CD14-positive monocyte (primary cell): ENCODE measurements at regions not wholly inside any gene's neighbourhood (a gene's known extent, or its start where the extent isn't known, plus 50 kb on each side); places are given as distances from the start of the nearest gene placed in this dataset.

Experiments
- DNase-seq, 3 donors: peaks; one replicate each; pipeline ENCODE4 v3.0.0-alpha.2; 2011 to 2022
- H2AFZ ChIP-seq: 2 replicates; pipeline ENCODE4 v1.6.0; 2012; ENCODE audit warnings: mild to moderate bottlenecking, low read depth, low read length, inconsistent platforms; ENCODE audit not compliant: insufficient read depth, poor library complexity, severe bottlenecking
- H3K27ac ChIP-seq, 2 donors: 1 replicate in 1 of 2; 2 replicates in 1 of 2; pipeline ENCODE4 v1.5.1; 2012 to 2013; ENCODE audit warnings: low read length in 2 of 2, control low read depth in 1 of 2, inconsistent platforms in 1 of 2, low read depth in 1 of 2, mild to moderate bottlenecking in 1 of 2
- H3K27me3 ChIP-seq, 2 donors: one replicate each; pipeline versions ENCODE4 v1.6.0 to v1.6.1; 2011 to 2013; ENCODE audit warnings: low read length in 2 of 2; ENCODE audit not compliant: control insufficient read depth in 2 of 2, insufficient read depth in 2 of 2
- H3K36me3 ChIP-seq, 2 donors: replicated peaks in 1 of 2; 1 replicate in 1 of 2; 2 replicates in 1 of 2; pipeline versions ENCODE4 v1.5.1 to v1.6.1; 2012 to 2013; ENCODE audit warnings: low read length in 2 of 2, control low read depth in 1 of 2, inconsistent platforms in 1 of 2, mild to moderate bottlenecking in 1 of 2; ENCODE audit not compliant: insufficient read depth in 2 of 2, control insufficient read depth in 1 of 2
- H3K4me1 ChIP-seq, 2 donors: 1 replicate in 1 of 2; 2 replicates in 1 of 2; pipeline versions ENCODE4 v1.5.1 to v1.6.1; 2012 to 2013; ENCODE audit warnings: low read length in 2 of 2, control low read depth in 1 of 2, inconsistent platforms in 1 of 2, mild to moderate bottlenecking in 1 of 2, moderate library complexity in 1 of 2; ENCODE audit not compliant: insufficient read depth in 2 of 2, control insufficient read depth in 1 of 2
- H3K4me2 ChIP-seq: replicated peaks from 2 replicates; pipeline ENCODE3; 2012; ENCODE audit warnings: low read length, moderate library complexity, mild to moderate bottlenecking; ENCODE audit not compliant: poor library complexity, severe bottlenecking; ENCODE audit errors: extremely low read depth
- H3K4me3 ChIP-seq, 3 experiments: fragments of 200-600 bp in 1 of 3; sonication (generic) in 1 of 3; replicated peaks in 1 of 3; 1 replicate in 2 of 3; 2 replicates in 1 of 3; pipeline ENCODE4 v1.5.1; 2011 to 2013; ENCODE audit warnings: low read length in 3 of 3, mild to moderate bottlenecking in 3 of 3, control low read depth in 2 of 3, low read depth in 2 of 3, inconsistent platforms in 1 of 3, moderate library complexity in 1 of 3
- H3K79me2 ChIP-seq: 2 replicates; pipeline ENCODE4 v1.6.0; 2012; ENCODE audit warnings: mild to moderate bottlenecking, control low read depth, inconsistent platforms, low read length, moderate library complexity; ENCODE audit not compliant: insufficient read depth
- H3K9ac ChIP-seq: 2 replicates; pipeline ENCODE4 v1.6.0; 2017; ENCODE audit warnings: low read length, mild to moderate bottlenecking; ENCODE audit not compliant: insufficient read depth, poor library complexity, severe bottlenecking
- H3K9me3 ChIP-seq, 2 donors: replicated peaks in 1 of 2; 1 replicate in 1 of 2; 2 replicates in 1 of 2; pipeline versions ENCODE4 v1.5.1 to v1.6.1; 2012 to 2013; ENCODE audit warnings: low read length in 2 of 2, control low read depth in 1 of 2; ENCODE audit not compliant: control insufficient read depth in 1 of 2, insufficient read depth in 1 of 2
- H4K20me1 ChIP-seq: 2 replicates; pipeline ENCODE4 v1.6.0; 2012; ENCODE audit warnings: mild to moderate bottlenecking, low read length, control low read depth, moderate library complexity; ENCODE audit not compliant: insufficient read depth
- H3K27ac Mint-ChIP-seq, 7 donors: one replicate each; pipeline ENCODE4 v1.8.0; 2020; ENCODE audit warnings: mild to moderate bottlenecking in 7 of 7, mixed read lengths in 7 of 7, moderate library complexity in 6 of 7, inconsistent platforms in 2 of 7
- H3K27me3 Mint-ChIP-seq, 3 donors: one replicate each; pipeline ENCODE4 v1.8.0; 2021 to 2022; ENCODE audit warnings: low read depth in 3 of 3, mild to moderate bottlenecking in 3 of 3, mixed read lengths in 3 of 3, moderate library complexity in 3 of 3, inconsistent platforms in 1 of 3
- H3K36me3 Mint-ChIP-seq, 2 donors: one replicate each; pipeline ENCODE4 v1.8.0; 2020; ENCODE audit warnings: mixed read lengths in 2 of 2, inconsistent platforms in 1 of 2, mild to moderate bottlenecking in 1 of 2
- H3K4me1 Mint-ChIP-seq: one replicate; pipeline ENCODE4 v1.8.0; 2020; ENCODE audit warnings: mild to moderate bottlenecking, mixed read lengths
- H3K4me3 Mint-ChIP-seq, 2 donors: one replicate each; pipeline ENCODE4 v1.8.0; 2020; ENCODE audit warnings: mild to moderate bottlenecking in 2 of 2, mixed read lengths in 2 of 2, moderate library complexity in 1 of 2
- H3K9me3 Mint-ChIP-seq, 7 donors: one replicate each; pipeline ENCODE4 v1.8.0; 2020 to 2022; ENCODE audit warnings: mixed read lengths in 7 of 7, mild to moderate bottlenecking in 6 of 7, moderate library complexity in 6 of 7, inconsistent platforms in 2 of 7
- WGBS: methylation state at CpG from one replicate; pipeline ENCODE4 v1.1.5; 2013; ENCODE audit warnings: missing lambda C conversion rate; ENCODE audit not compliant: insufficient coverage; 5-methylcytosine and 5-hydroxymethylcytosine counted together
- intact Hi-C, 2 donors: fragments of 100-400 bp; cut with micrococcal nuclease; formaldehyde crosslinking; loops; one replicate each; pipeline versions ENCODE4 v1.15.0 to v1.15.1; 2023
- TF ChIP-seq, protein P1 (sequence below): fragments of 200-600 bp; IDR thresholded peaks from one replicate; pipeline ENCODE4 v1.8.0; 2022; ENCODE audit warnings: antibody characterized with exemption, mild to moderate bottlenecking

GRCh38 chr10:59967079-59967478 lies 60.7 kb upstream of the CCDC6 start:
- H2AFZ ChIP-seq = no peak overlapping the region
- Mint-ChIP-seq H3K27me3 (no peaks in the 10 kb centered on the region), H3K27ac (no peak overlapping the region), H3K4me3 (no peak overlapping the region), H3K36me3 (no peaks in the 10 kb centered on the region), H3K9me3 (no peaks in the 10 kb centered on the region), H3K4me1 (peaks cover 2% of the 10 kb centered on the region)
- no peaks in the 10 kb centered on the region for H3K79me2 ChIP-seq
- no peaks in the 10 kb centered on the region for H3K36me3 ChIP-seq
- H3K4me3 ChIP-seq = no peak overlapping the region
- H3K4me1 ChIP-seq = no peaks in the 10 kb centered on the region
- H3K27me3 ChIP-seq = no peaks in the 10 kb centered on the region
- H3K9ac ChIP-seq = no peak overlapping the region
- no peak for DNase-seq
- H3K4me2 ChIP-seq = no peak overlapping the region
- TF ChIP-seq, protein P1, sequence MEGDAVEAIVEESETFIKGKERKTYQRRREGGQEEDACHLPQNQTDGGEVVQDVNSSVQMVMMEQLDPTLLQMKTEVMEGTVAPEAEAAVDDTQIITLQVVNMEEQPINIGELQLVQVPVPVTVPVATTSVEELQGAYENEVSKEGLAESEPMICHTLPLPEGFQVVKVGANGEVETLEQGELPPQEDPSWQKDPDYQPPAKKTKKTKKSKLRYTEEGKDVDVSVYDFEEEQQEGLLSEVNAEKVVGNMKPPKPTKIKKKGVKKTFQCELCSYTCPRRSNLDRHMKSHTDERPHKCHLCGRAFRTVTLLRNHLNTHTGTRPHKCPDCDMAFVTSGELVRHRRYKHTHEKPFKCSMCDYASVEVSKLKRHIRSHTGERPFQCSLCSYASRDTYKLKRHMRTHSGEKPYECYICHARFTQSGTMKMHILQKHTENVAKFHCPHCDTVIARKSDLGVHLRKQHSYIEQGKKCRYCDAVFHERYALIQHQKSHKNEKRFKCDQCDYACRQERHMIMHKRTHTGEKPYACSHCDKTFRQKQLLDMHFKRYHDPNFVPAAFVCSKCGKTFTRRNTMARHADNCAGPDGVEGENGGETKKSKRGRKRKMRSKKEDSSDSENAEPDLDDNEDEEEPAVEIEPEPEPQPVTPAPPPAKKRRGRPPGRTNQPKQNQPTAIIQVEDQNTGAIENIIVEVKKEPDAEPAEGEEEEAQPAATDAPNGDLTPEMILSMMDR = no peak
- H3K9me3 ChIP-seq = no peaks in the 10 kb centered on the region
- no peak overlapping the region for H3K27ac ChIP-seq
- intact Hi-C loops = no loop called here
- no CpG with 5 or more reads among the region's 2 CpGs for WGBS
- no peaks in the 10 kb centered on the region for H4K20me1 ChIP-seq

DNA sequence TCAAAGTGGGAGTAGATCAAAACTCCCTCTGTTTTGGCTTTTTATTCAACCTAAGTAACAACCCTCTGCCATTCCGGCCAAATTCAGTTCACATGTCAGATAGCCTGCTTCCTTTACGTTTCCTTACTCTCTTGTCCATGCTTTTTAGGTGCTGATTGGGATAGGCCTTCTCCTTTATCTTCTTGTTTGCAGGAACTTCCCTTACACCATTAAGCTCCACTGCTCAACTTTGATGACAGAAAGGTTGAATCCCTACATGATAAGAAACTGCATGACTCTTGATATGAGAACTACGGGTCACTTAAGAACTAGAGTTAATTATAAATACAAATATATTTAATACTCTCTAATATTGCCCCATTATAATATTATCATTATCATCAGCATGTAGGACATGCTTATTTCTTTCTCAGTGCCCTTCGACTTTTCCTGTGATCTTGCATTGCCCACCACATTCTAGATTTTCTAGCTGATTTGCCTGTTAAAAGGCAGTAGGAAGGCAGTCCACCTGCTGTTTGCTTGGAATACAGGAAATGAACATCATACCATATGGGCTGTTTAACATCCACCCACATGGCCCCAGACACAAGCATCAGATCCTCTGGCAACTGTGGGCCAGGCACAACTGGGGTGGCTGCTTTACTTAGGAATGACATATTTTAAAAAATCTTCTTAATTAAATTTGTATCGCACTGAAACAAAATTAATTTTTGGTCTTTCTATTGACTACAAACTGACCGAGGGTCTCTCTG lies 59.7 kb upstream of the CCDC6 start:
- TF ChIP-seq, protein P1 = no peak
- DNase-seq = no peak
- H2AFZ ChIP-seq = no peak overlapping the region
- no peaks in the 10 kb centered on the region for H4K20me1 ChIP-seq
- peaks cover 2% of the 10 kb centered on the region for H3K4me1 Mint-ChIP-seq
- no peak overlapping the region for H3K9ac ChIP-seq
- no peaks in the 10 kb centered on the region for H3K27me3 Mint-ChIP-seq
- no peaks in the 10 kb centered on the region for H3K36me3 Mint-ChIP-seq
- H3K36me3 ChIP-seq = no peaks in the 10 kb centered on the region
- no peaks in the 10 kb centered on the region for H3K27me3 ChIP-seq
- no peak overlapping the region for H3K27ac ChIP-seq
- intact Hi-C loops = no loop called here
- no peak overlapping the region for H3K4me2 ChIP-seq
- no peak overlapping the region for H3K27ac Mint-ChIP-seq
- no CpG with 5 or more reads among the region's 6 CpGs for WGBS
- H3K4me1 ChIP-seq = no peaks in the 10 kb centered on the region
- no peak overlapping the region for H3K4me3 Mint-ChIP-seq
- H3K9me3 ChIP-seq = no peaks in the 10 kb centered on the region
- peaks cover 0 to 1% (median 0%) of the 10 kb centered on the region in 7 donors for H3K9me3 Mint-ChIP-seq
- H3K79me2 ChIP-seq = no peaks in the 10 kb centered on the region
- no peak overlapping the region for H3K4me3 ChIP-seq
